ENCODE measurements at regions not wholly inside any gene's neighbourhood (a gene's known extent, or its start where the extent isn't known, plus 50 kb on each side); places are given as distances from the start of the nearest gene placed in this dataset.
"Not testable (repeated sequence)": the region's sequence is repeated elsewhere in the genome, so short reads cannot be mapped to it uniquely, and the experiment has no call there.

DNA sequence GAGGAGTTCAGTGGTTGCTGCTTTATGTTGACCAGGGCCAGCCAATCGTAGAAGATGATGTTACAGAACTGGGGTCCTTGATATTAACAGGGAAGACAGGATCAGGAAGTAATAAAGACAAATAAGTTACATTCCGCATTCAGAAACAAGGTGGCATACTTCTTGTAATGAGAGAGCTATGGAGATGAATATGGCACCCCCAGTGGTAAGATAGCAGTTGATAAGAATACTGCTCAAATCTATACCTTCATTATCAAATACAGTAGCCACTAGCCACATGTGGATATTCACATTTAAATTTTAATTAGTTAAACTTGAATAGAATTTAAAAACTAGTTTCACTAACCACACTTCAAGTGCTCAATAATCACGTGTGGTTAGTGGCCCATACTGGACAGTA is 290.4 kb upstream of the RBMS1 start:
- Mint-ChIP-seq H3K9me3 (no peaks in the 10 kb centered on the region), H3K27me3 (no peaks in the 10 kb centered on the region), H3K36me3 (ENCODE audit: low read depth) (no peaks in the 10 kb centered on the region), H3K4me3 (no peak overlapping the region), H3K4me1 (ENCODE audit: low read depth) (no peaks in the 10 kb centered on the region), H3K27ac (no peak overlapping the region)
- no peak for DNase-seq

DNA sequence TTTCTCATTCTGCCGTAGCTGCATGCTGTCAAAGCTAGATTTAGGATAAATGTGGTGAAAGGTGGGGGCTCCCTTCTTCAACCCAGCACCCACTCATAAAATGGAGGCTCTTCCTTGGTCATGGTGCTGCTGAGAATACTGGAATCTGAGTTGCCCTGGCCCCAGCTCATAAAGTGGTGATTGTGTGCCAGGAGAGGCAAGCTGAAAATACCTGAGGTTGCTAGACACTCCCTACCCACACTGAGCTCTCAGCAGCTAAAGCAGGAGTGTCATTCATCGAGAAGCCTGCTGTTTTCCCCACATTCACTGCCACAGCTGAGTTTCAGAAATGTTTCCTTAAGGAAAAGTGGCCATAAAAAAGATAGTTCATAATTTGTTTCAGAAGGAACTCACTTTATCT is 297.1 kb upstream of the RBMS1 start:
- Mint-ChIP-seq H3K9me3 (no peaks in the 10 kb centered on the region), H3K27ac (no peak overlapping the region), H3K4me3 (no peak overlapping the region), H3K27me3 (no peaks in the 10 kb centered on the region), H3K4me1 (ENCODE audit: low read depth) (no peaks in the 10 kb centered on the region), H3K36me3 (ENCODE audit: low read depth) (no peaks in the 10 kb centered on the region)
- no peak for DNase-seq

DNA sequence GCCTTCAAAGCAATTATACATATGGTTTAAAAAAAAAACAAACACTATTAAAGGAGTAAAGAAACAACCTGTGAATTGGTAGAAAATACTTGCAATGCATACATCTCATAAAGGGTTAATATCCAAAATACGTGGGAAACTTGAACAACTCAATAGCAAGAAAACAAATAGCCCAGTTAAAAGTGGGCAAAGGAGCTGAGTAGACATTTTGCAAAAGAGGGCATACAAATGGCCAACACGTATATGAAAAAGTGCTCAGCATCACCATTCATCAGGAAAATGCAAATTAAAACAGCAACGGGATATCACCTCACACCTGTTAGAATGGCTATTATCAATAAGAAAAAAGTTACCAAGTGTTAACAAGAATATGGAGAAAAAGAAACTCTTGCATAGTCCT is 298.3 kb upstream of the RBMS1 start:
- H3K36me3 Mint-ChIP-seq (ENCODE audit: low read depth), result no peaks in the 10 kb centered on the region
- no peak overlapping the region for H3K4me3 Mint-ChIP-seq
- no peak for DNase-seq
- no peaks in the 10 kb centered on the region for H3K4me1 Mint-ChIP-seq (ENCODE audit: low read depth)
- no peaks in the 10 kb centered on the region for H3K27me3 Mint-ChIP-seq
- H3K27ac Mint-ChIP-seq, result no peak overlapping the region
- no peaks in the 10 kb centered on the region for H3K9me3 Mint-ChIP-seq

DNA sequence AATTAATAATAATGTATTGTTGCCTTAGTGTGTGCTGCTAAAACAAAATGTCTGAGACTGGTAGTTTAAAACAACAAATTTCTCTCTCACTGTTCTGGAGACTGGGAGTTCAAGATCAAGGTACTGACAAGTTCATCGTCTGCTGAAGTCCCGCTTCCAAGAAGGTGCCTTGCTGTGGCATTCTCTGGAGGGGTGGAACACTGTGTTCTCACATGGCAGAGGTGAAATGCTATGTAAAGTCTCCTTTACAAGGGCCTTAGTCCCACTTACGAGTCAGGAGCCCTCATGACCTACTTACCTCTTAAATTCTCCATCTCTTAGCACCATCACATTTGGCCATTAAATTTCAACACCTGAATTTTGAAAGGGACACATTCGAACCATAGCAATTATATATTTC is 299.2 kb upstream of the RBMS1 start:
- Mint-ChIP-seq H3K36me3 (ENCODE audit: low read depth) (no peaks in the 10 kb centered on the region), H3K27ac (no peak overlapping the region), H3K27me3 (no peaks in the 10 kb centered on the region), H3K9me3 (no peaks in the 10 kb centered on the region), H3K4me3 (no peak overlapping the region), H3K4me1 (ENCODE audit: low read depth) (no peaks in the 10 kb centered on the region)
- no peak for DNase-seq

DNA sequence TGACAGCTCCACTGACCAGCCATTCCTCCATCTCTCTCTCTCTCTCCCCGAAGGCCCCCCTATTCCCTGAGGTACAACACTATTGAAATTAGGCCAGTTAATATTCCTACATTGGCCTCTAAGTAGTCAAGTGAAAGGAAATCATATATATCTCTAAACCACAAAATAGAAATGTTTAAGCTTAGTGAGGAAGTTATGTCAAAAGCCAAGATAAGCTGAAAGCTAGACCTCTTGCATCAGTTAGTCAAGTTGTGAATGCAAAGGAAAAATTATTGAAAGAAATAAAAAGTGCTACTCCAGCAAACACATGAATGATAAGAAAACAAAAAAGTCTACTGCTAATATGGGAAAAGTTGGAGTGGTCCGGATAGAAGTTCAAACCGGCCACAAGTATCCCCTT is 301.3 kb upstream of the RBMS1 start:
- H3K9me3 Mint-ChIP-seq, result peaks cover 3% of the 10 kb centered on the region
- no peak for DNase-seq
- H3K27ac Mint-ChIP-seq, result no peak overlapping the region
- no peaks in the 10 kb centered on the region for H3K27me3 Mint-ChIP-seq
- H3K4me1 Mint-ChIP-seq (ENCODE audit: low read depth), result no peaks in the 10 kb centered on the region
- H3K4me3 Mint-ChIP-seq, result no peak overlapping the region
- no peaks in the 10 kb centered on the region for H3K36me3 Mint-ChIP-seq (ENCODE audit: low read depth)

DNA sequence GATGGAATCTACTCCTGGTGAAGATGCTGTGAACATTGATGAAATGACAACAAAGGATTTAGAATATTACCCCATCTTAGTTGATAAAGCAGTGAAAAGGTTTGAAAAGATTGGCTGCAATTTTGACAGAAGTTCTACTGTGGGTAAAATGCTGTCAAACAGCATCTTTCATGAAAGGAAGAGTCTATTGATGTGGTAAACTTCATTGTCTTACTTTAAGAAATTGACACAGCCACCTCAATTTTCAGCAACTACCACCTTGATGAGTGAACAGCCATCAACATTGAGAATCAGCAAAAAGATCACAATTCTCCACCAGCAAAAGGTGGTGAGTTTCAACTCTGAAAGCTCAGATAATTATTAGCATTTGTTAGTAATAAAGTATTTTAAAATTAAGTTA is 310.3 kb upstream of the RBMS1 start:
- no peak overlapping the region for H3K4me3 Mint-ChIP-seq
- DNase-seq, result no peak
- H3K36me3 Mint-ChIP-seq (ENCODE audit: low read depth), result no peaks in the 10 kb centered on the region
- H3K27ac Mint-ChIP-seq, result no peak overlapping the region
- H3K9me3 Mint-ChIP-seq, result no peaks in the 10 kb centered on the region
- peaks cover 6% of the 10 kb centered on the region for H3K4me1 Mint-ChIP-seq (ENCODE audit: low read depth)
- H3K27me3 Mint-ChIP-seq, result no peaks in the 10 kb centered on the region

DNA sequence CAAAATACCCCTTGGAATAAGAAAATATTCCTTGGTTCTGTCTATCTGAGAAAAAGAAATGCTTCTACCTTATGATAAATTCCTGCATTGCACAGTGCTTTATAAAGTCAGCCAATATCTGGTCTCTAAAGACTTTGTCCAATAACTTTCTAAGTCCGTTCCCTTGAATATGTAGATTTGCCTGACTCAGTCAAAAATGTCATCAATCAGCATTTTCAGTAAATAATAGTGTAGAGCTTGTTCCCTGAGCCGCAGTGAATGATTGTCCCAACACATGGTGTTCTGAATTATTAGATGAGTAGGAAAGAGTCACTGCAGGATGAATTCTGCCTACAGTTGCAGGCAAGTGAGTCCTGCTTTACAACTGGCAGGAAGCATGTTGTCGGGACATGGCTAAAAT is 316.8 kb upstream of the RBMS1 start:
- Mint-ChIP-seq H3K27me3 (peaks cover 3% of the 10 kb centered on the region), H3K36me3 (ENCODE audit: low read depth) (no peaks in the 10 kb centered on the region), H3K4me3 (no peak overlapping the region), H3K4me1 (ENCODE audit: low read depth) (no peaks in the 10 kb centered on the region), H3K9me3 (no peaks in the 10 kb centered on the region), H3K27ac (no peak overlapping the region)
- DNase-seq, result no peak

DNA sequence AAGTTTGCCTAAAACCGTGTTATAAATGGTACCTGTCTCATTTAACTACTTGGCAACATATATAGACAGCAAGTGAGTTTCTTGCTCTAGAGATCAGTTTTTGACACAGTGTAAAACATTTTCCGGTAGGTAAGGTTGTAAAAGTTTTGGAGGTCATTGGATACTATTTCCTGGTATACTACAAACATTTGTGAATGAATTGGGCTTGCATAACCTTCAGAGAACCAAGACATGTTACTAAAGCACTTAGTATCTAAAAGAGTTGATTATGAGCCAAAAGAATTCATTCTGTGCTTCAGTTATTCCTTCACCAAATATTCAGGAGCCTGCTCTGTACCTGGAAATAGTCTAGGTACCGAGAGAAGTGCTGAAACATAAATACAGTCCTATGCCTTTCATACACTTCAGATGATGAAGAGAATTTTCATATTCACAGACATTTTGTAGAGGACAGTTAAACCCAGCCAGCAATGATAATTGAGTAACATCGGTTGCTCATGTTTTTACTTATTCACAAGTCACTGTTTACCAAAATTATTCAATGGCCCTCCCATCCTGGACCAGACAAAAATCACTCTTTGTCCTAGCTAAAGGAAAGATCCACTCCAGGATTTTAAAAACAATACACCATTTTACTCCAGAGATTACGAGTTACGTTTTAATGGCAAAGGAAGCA is 319.4 kb upstream of the RBMS1 start:
- Mint-ChIP-seq H3K4me1 (ENCODE audit: low read depth) (no peaks in the 10 kb centered on the region), H3K36me3 (ENCODE audit: low read depth) (no peaks in the 10 kb centered on the region), H3K4me3 (no peak overlapping the region), H3K9me3 (no peaks in the 10 kb centered on the region), H3K27me3 (peaks cover 3% of the 10 kb centered on the region), H3K27ac (no peak overlapping the region)
- DNase-seq, result no peak

DNA sequence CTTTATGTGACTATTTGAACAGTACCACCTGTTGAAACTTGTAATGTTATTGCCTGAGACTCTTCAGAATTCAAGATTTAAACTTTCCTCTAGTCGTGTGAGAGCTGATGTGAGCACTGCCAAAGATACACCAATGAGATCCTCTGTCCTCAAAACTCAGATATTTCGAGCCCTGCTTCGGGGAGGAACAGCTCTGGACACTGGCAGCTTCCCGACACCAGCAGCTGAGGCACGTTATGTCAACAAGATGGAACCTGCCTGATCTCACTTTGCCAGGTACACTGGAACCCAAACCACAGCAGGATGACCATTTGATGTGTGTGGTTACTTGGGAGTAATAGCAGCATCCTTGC is 319.9 kb upstream of the RBMS1 start:
- peaks cover 3% of the 10 kb centered on the region for H3K27me3 Mint-ChIP-seq
- H3K4me3 Mint-ChIP-seq, result no peak overlapping the region
- no peaks in the 10 kb centered on the region for H3K9me3 Mint-ChIP-seq
- DNase-seq, result no peak
- H3K4me1 Mint-ChIP-seq (ENCODE audit: low read depth), result no peaks in the 10 kb centered on the region
- no peaks in the 10 kb centered on the region for H3K36me3 Mint-ChIP-seq (ENCODE audit: low read depth)
- no peak overlapping the region for H3K27ac Mint-ChIP-seq

DNA sequence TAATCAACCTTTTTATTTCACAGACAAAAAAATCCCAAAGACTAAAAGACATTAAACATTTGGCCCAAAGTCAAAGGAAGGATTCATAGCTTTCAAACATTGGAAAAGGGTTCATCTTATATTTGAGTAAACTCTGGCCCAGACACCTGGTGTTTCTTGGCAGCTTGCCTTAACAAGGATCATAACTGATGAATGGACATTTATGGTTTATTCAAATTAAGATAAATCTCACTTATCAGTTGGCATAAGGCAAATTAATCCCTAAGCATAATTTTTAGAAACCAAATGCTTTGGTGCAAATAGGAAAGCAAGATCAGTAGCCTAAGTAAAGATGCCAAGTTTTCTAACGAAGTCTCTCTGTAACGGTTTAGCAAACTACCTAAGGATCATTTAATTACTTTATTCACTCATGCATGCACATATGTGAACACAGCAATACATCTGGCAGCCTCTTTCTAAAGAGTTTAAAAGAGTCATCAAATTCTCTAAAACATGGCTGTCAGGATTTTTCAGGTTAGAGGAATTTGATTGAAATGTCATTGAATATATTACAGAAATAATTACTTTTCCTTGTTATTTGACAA is 323.4 kb upstream of the RBMS1 start:
- H3K27me3 Mint-ChIP-seq, result no peaks in the 10 kb centered on the region
- H3K4me1 Mint-ChIP-seq (ENCODE audit: low read depth), result no peaks in the 10 kb centered on the region

DNA sequence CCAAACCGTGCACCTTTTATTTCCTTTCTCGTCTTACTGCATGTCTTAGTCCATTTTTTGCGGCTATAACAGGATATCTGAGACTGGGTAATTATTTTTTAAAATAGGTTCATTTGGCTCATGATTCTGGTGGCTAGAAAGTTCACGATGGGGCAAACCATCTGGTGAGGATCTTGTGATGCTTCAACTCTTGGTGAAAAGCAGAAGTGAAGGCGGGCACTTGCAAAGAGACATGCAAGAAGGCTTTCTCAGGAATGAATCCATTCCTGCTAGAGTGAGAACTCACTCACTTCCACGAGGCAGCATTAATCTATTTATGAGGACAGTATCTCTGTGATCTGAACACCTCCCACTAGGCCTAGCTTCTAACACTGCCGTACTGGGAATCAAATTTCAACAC is 327.1 kb upstream of the RBMS1 start:
- no peaks in the 10 kb centered on the region for H3K4me1 Mint-ChIP-seq (ENCODE audit: low read depth)
- H3K4me3 Mint-ChIP-seq, result no peak overlapping the region
- H3K27me3 Mint-ChIP-seq, result no peaks in the 10 kb centered on the region
- peaks cover 22% of the 10 kb centered on the region for H3K9me3 Mint-ChIP-seq
- H3K36me3 Mint-ChIP-seq (ENCODE audit: low read depth), result no peaks in the 10 kb centered on the region
- no peak for DNase-seq
- H3K27ac Mint-ChIP-seq, result no peak overlapping the region

More for the DNA sequence above, 323.4 kb upstream of the RBMS1 start:
- Mint-ChIP-seq H3K4me3 (no peak overlapping the region), H3K9me3 (no peaks in the 10 kb centered on the region), H3K36me3 (ENCODE audit: low read depth) (no peaks in the 10 kb centered on the region), H3K27ac (no peak overlapping the region)
- no peak for DNase-seq

DNA sequence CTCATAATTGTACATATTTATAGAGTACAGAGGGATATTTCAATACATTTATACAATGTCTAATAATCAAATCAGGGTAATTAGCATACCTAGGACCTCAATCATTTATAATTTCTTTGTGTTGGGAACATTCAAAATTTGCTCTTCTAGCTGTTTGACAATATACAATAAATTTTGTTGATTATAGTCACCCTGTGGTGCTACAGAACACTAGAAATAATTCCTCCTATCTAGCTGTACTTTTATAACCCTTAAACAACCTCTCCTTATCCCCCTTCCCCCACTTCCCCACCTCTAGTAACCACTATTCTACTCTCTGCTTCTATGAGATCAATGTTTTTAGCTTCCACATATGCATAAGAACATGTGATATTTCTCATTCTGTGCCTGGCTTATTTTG is 328.4 kb upstream of the RBMS1 start:
- H3K9me3 Mint-ChIP-seq, result peaks cover 29% of the 10 kb centered on the region
- no peaks in the 10 kb centered on the region for H3K4me1 Mint-ChIP-seq (ENCODE audit: low read depth)
- H3K36me3 Mint-ChIP-seq (ENCODE audit: low read depth), result no peaks in the 10 kb centered on the region
- no peak overlapping the region for H3K27ac Mint-ChIP-seq
- no peak overlapping the region for H3K4me3 Mint-ChIP-seq
- no peaks in the 10 kb centered on the region for H3K27me3 Mint-ChIP-seq
- no peak for DNase-seq

DNA sequence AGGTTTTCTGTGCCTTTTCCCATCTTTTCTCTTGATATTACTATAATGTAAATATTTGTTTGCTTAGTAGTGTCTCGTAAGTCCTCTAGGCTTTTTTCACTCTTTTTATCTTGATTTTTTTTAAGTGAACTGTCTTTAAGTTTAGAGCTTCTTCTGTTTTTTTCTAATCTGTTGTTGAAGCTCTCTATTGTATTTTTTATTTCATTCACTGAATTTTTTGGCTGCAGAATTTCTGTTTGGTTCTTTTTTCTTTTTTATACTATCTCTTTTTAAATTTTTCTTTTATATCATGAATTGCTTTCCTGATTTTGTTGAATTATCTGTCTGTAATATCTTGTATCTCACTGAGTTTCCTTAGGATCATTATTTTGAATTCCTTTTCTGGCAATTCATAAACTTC is 331.8 kb upstream of the RBMS1 start:
- no peaks in the 10 kb centered on the region for H3K27me3 Mint-ChIP-seq
- H3K27ac Mint-ChIP-seq, result no peak overlapping the region
- H3K36me3 Mint-ChIP-seq (ENCODE audit: low read depth), result no peaks in the 10 kb centered on the region
- no peak overlapping the region for H3K4me3 Mint-ChIP-seq
- no peaks in the 10 kb centered on the region for H3K4me1 Mint-ChIP-seq (ENCODE audit: low read depth)
- DNase-seq, result no peak
- H3K9me3 Mint-ChIP-seq, result peaks cover 29% of the 10 kb centered on the region

DNA sequence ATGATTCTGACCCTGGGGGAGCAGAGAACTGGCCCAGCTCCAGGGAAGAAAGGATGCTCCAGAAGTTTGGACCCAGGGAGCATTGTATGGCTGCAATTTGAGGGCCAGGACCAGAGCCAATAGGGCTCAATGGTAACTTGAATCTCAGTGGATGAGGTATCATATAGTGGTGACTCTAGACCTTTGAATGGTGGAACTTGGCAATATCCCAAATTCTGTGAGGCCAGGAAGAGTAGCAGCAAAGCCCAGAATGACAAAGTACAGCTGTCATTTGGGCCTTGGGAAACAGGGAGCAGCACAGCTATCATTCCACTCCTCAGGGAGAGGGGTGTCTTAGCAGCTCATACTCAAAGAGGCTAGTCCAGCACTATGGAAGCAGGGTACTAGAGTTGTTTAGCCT is 332.9 kb upstream of the RBMS1 start:
- H3K36me3 Mint-ChIP-seq (ENCODE audit: low read depth), result no peaks in the 10 kb centered on the region
- no peak overlapping the region for H3K27ac Mint-ChIP-seq
- H3K4me1 Mint-ChIP-seq (ENCODE audit: low read depth), result no peaks in the 10 kb centered on the region
- no peaks in the 10 kb centered on the region for H3K27me3 Mint-ChIP-seq
- no peak overlapping the region for H3K4me3 Mint-ChIP-seq
- no peak for DNase-seq
- peaks cover 29% of the 10 kb centered on the region for H3K9me3 Mint-ChIP-seq

DNA sequence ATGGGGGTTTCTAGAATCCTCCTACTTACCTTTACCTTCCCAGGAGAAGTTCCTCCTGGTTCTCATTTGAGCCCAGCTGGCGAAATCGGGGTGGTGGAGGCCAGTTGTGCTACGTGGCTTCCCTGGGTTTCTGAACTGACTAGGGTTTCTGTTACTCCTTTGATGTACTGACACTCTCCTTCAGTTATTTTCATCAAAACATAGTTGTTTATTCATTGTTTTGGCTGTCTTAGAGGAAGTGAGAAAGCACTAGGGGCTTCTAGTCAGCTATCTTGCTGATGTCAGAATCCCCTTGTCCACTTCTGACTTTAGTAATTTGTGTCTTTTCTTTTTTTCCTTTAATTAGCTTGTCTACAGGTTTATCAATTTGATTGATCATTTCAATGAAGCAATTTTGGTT is 332.2 kb upstream of the TANK start:
- H3K9me3 Mint-ChIP-seq, result peaks cover 22% of the 10 kb centered on the region
- no peak overlapping the region for H3K4me3 Mint-ChIP-seq
- no peaks in the 10 kb centered on the region for H3K27me3 Mint-ChIP-seq
- H3K4me1 Mint-ChIP-seq (ENCODE audit: low read depth), result no peaks in the 10 kb centered on the region
- no peaks in the 10 kb centered on the region for H3K36me3 Mint-ChIP-seq (ENCODE audit: low read depth)
- no peak overlapping the region for H3K27ac Mint-ChIP-seq
- DNase-seq, result no peak

DNA sequence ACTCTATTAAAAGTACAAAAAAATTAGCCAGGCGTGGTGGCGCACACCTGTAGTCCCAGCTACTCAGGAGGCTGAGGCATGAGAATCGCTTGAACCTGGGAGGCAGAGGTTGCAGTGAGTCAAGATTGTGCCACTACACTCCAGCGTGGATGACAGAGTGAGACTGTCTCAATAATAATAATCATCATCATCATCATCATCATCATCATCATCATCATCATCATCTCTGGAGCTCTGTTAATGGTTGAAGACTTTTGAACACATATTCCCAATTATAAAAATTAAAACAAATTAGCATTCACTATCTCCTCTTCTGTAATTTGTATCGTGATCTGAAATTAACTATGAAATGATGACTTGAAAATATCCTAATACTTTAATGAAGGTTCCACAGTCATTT is 327.8 kb upstream of the TANK start:
- not testable (repeated sequence) for H3K36me3 Mint-ChIP-seq (ENCODE audit: low read depth); H3K4me3 Mint-ChIP-seq; H3K4me1 Mint-ChIP-seq (ENCODE audit: low read depth); DNase-seq; H3K9me3 Mint-ChIP-seq; H3K27ac Mint-ChIP-seq; H3K27me3 Mint-ChIP-seq

All from activated T-cell treated with anti-CD3 and anti-CD28 coated beads, Interleukin-2, amount 50 U/mL, for 24 hours (primary cell).